Epithelial cell of esophagus (primary cell): ENCODE measurements at regions not wholly inside any gene's neighbourhood (a gene's known extent, or its start where the extent isn't known, plus 50 kb on each side); places are given as distances from the start of the nearest gene placed in this dataset.

Source experiments
- DNase-seq: peaks from one replicate; pipeline ENCODE4 v3.0.0; 2010; ENCODE audit warnings: low read depth
- H3K4me3 ChIP-seq: 2 replicates; pipeline ENCODE4 v1.5.1; 2011; ENCODE audit warnings: mild to moderate bottlenecking, low read length, control low read depth
- CTCF ChIP-seq: IDR thresholded peaks from 2 replicates; pipeline ENCODE4 v1.5.1; 2011; ENCODE audit warnings: low read depth, mild to moderate bottlenecking, low read length, control low read depth, inconsistent platforms; ENCODE audit not compliant: insufficient read depth; ENCODE audit errors: missing control alignments

- H3K4me3 ChIP-seq, result no peak overlapping the region
- peak; percentile 17 for DNase-seq
- TF ChIP-seq CTCF, result no peak
Measured at GRCh38 chr2:221752781-221753180, 180.7 kb upstream of the EPHA4 start.

GRCh38 chr2:221750316-221750715 lies 178.2 kb upstream of the EPHA4 start:
- no peak overlapping the region for H3K4me3 ChIP-seq
- DNase-seq, result peak; percentile 31
- TF ChIP-seq CTCF, result no peak

- no peak overlapping the region for H3K4me3 ChIP-seq
- DNase-seq, result no peak
- TF ChIP-seq CTCF, result no peak
Measured at GRCh38 chr2:221747289-221747972, 175.3 kb upstream of the EPHA4 start.

- H3K4me3 ChIP-seq, result no peak overlapping the region
- no peak for TF ChIP-seq CTCF
- DNase-seq, result no peak
Measured at GRCh38 chr2:221741496-221742211, 169.6 kb upstream of the EPHA4 start.

- no peak for TF ChIP-seq CTCF
- H3K4me3 ChIP-seq, result no peak overlapping the region
- DNase-seq, result peak; percentile 41
Measured at GRCh38 chr2:221731432-221732145, 159.5 kb upstream of the EPHA4 start.

GRCh38 chr2:221726894-221727513 lies 154.9 kb upstream of the EPHA4 start:
- no peak for DNase-seq
- no peak overlapping the region for H3K4me3 ChIP-seq
- no peak for TF ChIP-seq CTCF
